Neural cell (in vitro differentiated cells): ENCODE measurements at regions not wholly inside any gene's neighbourhood (a gene's known extent, or its start where the extent isn't known, plus 50 kb on each side); places are given as distances from the start of the nearest gene placed in this dataset.
A peak's percentile ranks its signal among the peaks of the same experiment; 100 is the strongest.

Experiments
- H2AFZ ChIP-seq: fragments of 200-600, 300-800 bp; sonication (generic), shearing (Covaris generic); 2 replicates; pipeline ENCODE4 v1.6.0; 2014; ENCODE audit warnings: low read depth, mild to moderate bottlenecking, antibody characterized with exemption, low read length, moderate library complexity
- H3F3A ChIP-seq: fragments of 200-600 bp; shearing (Covaris generic); 2 replicates; pipeline ENCODE4 v1.6.1; 2016; ENCODE audit warnings: mild to moderate bottlenecking, moderate library complexity, mixed read lengths, antibody characterized with exemption, low read length; ENCODE audit not compliant: insufficient read depth, poor library complexity, severe bottlenecking
- H3K27ac ChIP-seq: fragments of 200-600, 300-800 bp; sonication (generic), shearing (Covaris generic); 2 replicates; pipeline ENCODE4 v1.5.1; 2014; ENCODE audit warnings: mild to moderate bottlenecking, low read length, moderate library complexity
- H3K27me3 ChIP-seq: fragments of 300-800, 200-600 bp; sonication (generic), shearing (Covaris generic); 2 replicates; pipeline ENCODE4 v1.6.0; 2014; ENCODE audit warnings: mild to moderate bottlenecking, low read depth, low read length, moderate library complexity; ENCODE audit not compliant: insufficient read depth
- H3K36me3 ChIP-seq: fragments of 300-800, 200-600 bp; sonication (generic), shearing (Covaris generic); 2 replicates; pipeline ENCODE4 v1.5.1; 2014; ENCODE audit warnings: mild to moderate bottlenecking, antibody characterized with exemption, low read length, moderate library complexity; ENCODE audit not compliant: insufficient read depth
- H3K4me2 ChIP-seq: fragments of 300-800, 200-600 bp; sonication (generic), shearing (Covaris generic); 2 replicates; pipeline ENCODE4 v1.6.0; 2014; ENCODE audit warnings: mild to moderate bottlenecking, low read length
- H3K4me3 ChIP-seq: fragments of 300-800, 200-600 bp; sonication (generic), shearing (Covaris generic); 2 replicates; pipeline ENCODE4 v1.5.1; 2014; ENCODE audit warnings: mild to moderate bottlenecking, low read length, moderate library complexity
- H3K79me2 ChIP-seq: fragments of 200-600 bp; shearing (Covaris generic); replicated peaks from 2 replicates; pipeline ENCODE4 v1.6.0; 2014; ENCODE audit warnings: mild to moderate bottlenecking, low read length, moderate library complexity; ENCODE audit not compliant: insufficient read depth
- H3K9ac ChIP-seq: fragments of 300-800, 200-600 bp; sonication (generic), shearing (Covaris generic); 2 replicates; pipeline ENCODE4 v1.6.1; 2016; ENCODE audit warnings: mild to moderate bottlenecking, low read length, mixed read lengths
- H3K9me2 ChIP-seq: fragments of 200-600 bp; shearing (Covaris generic); 2 replicates; pipeline ENCODE4 v1.6.1; 2016; ENCODE audit warnings: mild to moderate bottlenecking, low read length, mixed read lengths; ENCODE audit not compliant: insufficient read depth
- H3K9me3 ChIP-seq: fragments of 200-600, 300-800 bp; sonication (generic), shearing (Covaris generic); 2 replicates; pipeline ENCODE4 v1.6.1; 2016; ENCODE audit warnings: mild to moderate bottlenecking, mixed run types, low read length, moderate library complexity, mixed read lengths
- H4K20me1 ChIP-seq: fragments of 200-600 bp; shearing (Covaris generic); 2 replicates; pipeline ENCODE4 v1.6.1; 2016; ENCODE audit warnings: mild to moderate bottlenecking, mixed run types; ENCODE audit not compliant: insufficient read depth
- CTCF ChIP-seq: fragments of 450-650 bp; IDR thresholded peaks from 2 replicates; pipeline ENCODE4 v1.5.1; 2014; ENCODE audit warnings: antibody characterized with exemption, mild to moderate bottlenecking, moderate library complexity; ENCODE audit not compliant: poor library complexity, severe bottlenecking
- EP300 ChIP-seq: fragments of 450-650 bp; conservative IDR thresholded peaks from 2 replicates; pipeline ENCODE4 v1.6.1; 2014; ENCODE audit warnings: antibody characterized with exemption, mild to moderate bottlenecking, moderate library complexity; ENCODE audit not compliant: poor library complexity, severe bottlenecking
- EZH2 ChIP-seq: fragments of 200-600, 300-800 bp; shearing (Covaris generic), sonication (generic); IDR thresholded peaks from 2 replicates; pipeline ENCODE4 v1.6.1; 2014; ENCODE audit warnings: antibody characterized with exemption, low read length, borderline replicate concordance, mild to moderate bottlenecking; ENCODE audit not compliant: insufficient read depth, poor library complexity, severe bottlenecking
- POLR2AphosphoS5 ChIP-seq: IDR thresholded peaks from 2 replicates; pipeline ENCODE4 v1.6.1; 2012
- RAD21 ChIP-seq: fragments of 450-650 bp; conservative IDR thresholded peaks from 2 replicates; pipeline ENCODE4 v1.6.1; 2014; ENCODE audit warnings: antibody characterized with exemption, mild to moderate bottlenecking, moderate library complexity
- REST ChIP-seq: IDR thresholded peaks from 2 replicates; pipeline ENCODE4 v1.6.1; 2012; ENCODE audit warnings: borderline replicate concordance
- SMC3 ChIP-seq: fragments of 450-650 bp; conservative IDR thresholded peaks from 2 replicates; pipeline ENCODE4 v1.6.1; 2014; ENCODE audit warnings: antibody characterized with exemption, mild to moderate bottlenecking, moderate library complexity; ENCODE audit not compliant: poor library complexity
- TAF1 ChIP-seq: IDR thresholded peaks from 2 replicates; pipeline ENCODE4 v1.6.1; 2012; ENCODE audit warnings: low read depth

- no peak for TF ChIP-seq EZH2
- TF ChIP-seq TAF1 = no peak
Observed at GRCh38 chr9:19660019-19660418, 128.8 kb downstream of the SLC24A2 start (continued).

- peak overlapping the region; percentile 33 for H3K27ac ChIP-seq
- H3K27me3 ChIP-seq = no peaks in the 10 kb centered on the region
- no peaks in the 10 kb centered on the region for H3F3A ChIP-seq
Observed at GRCh38 chr9:19656704-19657103, 132.1 kb downstream of the SLC24A2 start.

GRCh38 chr9:19651681-19652080 is 137.2 kb downstream of the SLC24A2 start:
- Histone ChIP-seq H3K4me3 (no peak overlapping the region), H3K9me2 (no peaks in the 10 kb centered on the region), H4K20me1 (no peaks in the 10 kb centered on the region), H3K4me2 (no peak overlapping the region), H3K27me3 (no peaks in the 10 kb centered on the region), H3K9me3 (no peaks in the 10 kb centered on the region), H3K27ac (no peak overlapping the region), H2AFZ (no peak overlapping the region), H3F3A (no peaks in the 10 kb centered on the region), H3K36me3 (no peaks in the 10 kb centered on the region), H3K9ac (no peak overlapping the region), H3K79me2 (no peaks in the 10 kb centered on the region)
- TF ChIP-seq TAF1 = no peak
- TF ChIP-seq SMC3 = no peak
- no peak for TF ChIP-seq RAD21
- TF ChIP-seq CTCF = no peak
- no peak for TF ChIP-seq EP300
- no peak for TF ChIP-seq POLR2AphosphoS5

More at GRCh38 chr9:19656704-19657103, 132.1 kb downstream of the SLC24A2 start:
- no peak overlapping the region for H3K9ac ChIP-seq
- no peak overlapping the region for H3K4me3 ChIP-seq
- no peaks in the 10 kb centered on the region for H3K9me2 ChIP-seq
- no peaks in the 10 kb centered on the region for H4K20me1 ChIP-seq
- H3K79me2 ChIP-seq = no peaks in the 10 kb centered on the region
- no peak overlapping the region for H2AFZ ChIP-seq
- TF ChIP-seq SMC3 = no peak
- no peak for TF ChIP-seq TAF1
- no peak for TF ChIP-seq REST
- TF ChIP-seq RAD21 = no peak
- no peak for TF ChIP-seq EZH2
- no peak for TF ChIP-seq POLR2AphosphoS5
- H3K9me3 ChIP-seq = no peaks in the 10 kb centered on the region
- no peaks in the 10 kb centered on the region for H3K36me3 ChIP-seq
- H3K4me2 ChIP-seq = no peak overlapping the region
